Trophoblast cell (in vitro differentiated cells and primary cell): ENCODE measurements at regions not wholly inside any gene's neighbourhood (a gene's known extent, or its start where the extent isn't known, plus 50 kb on each side); places are given as distances from the start of the nearest gene placed in this dataset.

Experiments used
- DNase-seq, 2 donors: peaks; one replicate each; pipeline ENCODE4 v3.0.0-alpha.2; 2016
- H2AFZ ChIP-seq: 2 replicates; pipeline ENCODE4 v1.6.1; 2013; ENCODE audit warnings: low read length, moderate library complexity, mild to moderate bottlenecking; ENCODE audit not compliant: insufficient read depth, poor library complexity
- H2AK5ac ChIP-seq: 2 replicates; pipeline ENCODE4 v1.6.1; 2013; ENCODE audit warnings: mild to moderate bottlenecking, low read length
- H2BK120ac ChIP-seq: 2 replicates; pipeline ENCODE4 v1.6.1; 2013; ENCODE audit warnings: low read length, mild to moderate bottlenecking, moderate library complexity; ENCODE audit not compliant: insufficient read depth, poor library complexity
- H2BK12ac ChIP-seq: 2 replicates; pipeline ENCODE4 v1.6.1; 2013; ENCODE audit warnings: mild to moderate bottlenecking, low read length, moderate library complexity
- H2BK5ac ChIP-seq: 2 replicates; pipeline ENCODE4 v1.6.1; 2013; ENCODE audit warnings: low read length, low read depth, moderate library complexity, mild to moderate bottlenecking; ENCODE audit not compliant: poor library complexity
- H3K14ac ChIP-seq: 2 replicates; pipeline ENCODE4 v1.6.1; 2013; ENCODE audit warnings: mild to moderate bottlenecking, low read length
- H3K18ac ChIP-seq: 2 replicates; pipeline ENCODE4 v1.6.1; 2013; ENCODE audit warnings: mild to moderate bottlenecking, low read length
- H3K23ac ChIP-seq: 2 replicates; pipeline ENCODE4 v1.6.1; 2013; ENCODE audit warnings: low read length
- H3K27ac ChIP-seq: 2 replicates; pipeline ENCODE4 v1.5.1; 2013; ENCODE audit warnings: low read depth, mild to moderate bottlenecking, inconsistent platforms, low read length, moderate library complexity
- H3K27me3 ChIP-seq: 2 replicates; pipeline ENCODE4 v1.6.1; 2013; ENCODE audit warnings: inconsistent platforms, mild to moderate bottlenecking, low read length, moderate library complexity; ENCODE audit not compliant: insufficient read depth
- H3K36me3 ChIP-seq, 2 experiments: 1 replicate in 1 of 2; 2 replicates in 1 of 2; pipeline ENCODE4 v1.6.1; 2013; ENCODE audit warnings: low read length in 2 of 2, mild to moderate bottlenecking in 2 of 2, moderate library complexity in 1 of 2; ENCODE audit not compliant: insufficient read depth in 2 of 2, control insufficient read depth in 1 of 2
- H3K4ac ChIP-seq: 2 replicates; pipeline ENCODE4 v1.6.1; 2013; ENCODE audit warnings: low read depth, mild to moderate bottlenecking, low read length, moderate library complexity
- H3K4me1 ChIP-seq, 2 experiments: 1 replicate in 1 of 2; 2 replicates in 1 of 2; pipeline ENCODE4 v1.6.1; 2013; ENCODE audit warnings: low read length in 2 of 2, mild to moderate bottlenecking in 2 of 2, moderate library complexity in 1 of 2; ENCODE audit not compliant: insufficient read depth in 2 of 2, control insufficient read depth in 1 of 2
- H3K4me2 ChIP-seq: 2 replicates; pipeline ENCODE4 v1.6.1; 2013; ENCODE audit warnings: inconsistent platforms, mild to moderate bottlenecking, low read length, moderate library complexity
- H3K4me3 ChIP-seq: 2 replicates; pipeline ENCODE4 v1.5.1; 2013; ENCODE audit warnings: mild to moderate bottlenecking, low read depth, low read length, inconsistent platforms
- H3K79me1 ChIP-seq: one replicate; pipeline ENCODE4 v1.6.1; 2013; ENCODE audit warnings: low read length
- H3K79me2 ChIP-seq: 2 replicates; pipeline ENCODE4 v1.6.1; 2013; ENCODE audit warnings: low read length, mild to moderate bottlenecking; ENCODE audit not compliant: control insufficient read depth, insufficient read depth, poor library complexity
- H3K9ac ChIP-seq: 2 replicates; pipeline ENCODE4 v1.6.1; 2013; ENCODE audit warnings: mild to moderate bottlenecking, low read length
- H3K9me3 ChIP-seq: 2 replicates; pipeline ENCODE4 v1.6.1; 2013; ENCODE audit warnings: low read depth, mild to moderate bottlenecking, control low read depth, inconsistent platforms, low read length; ENCODE audit not compliant: insufficient read depth
- H4K12ac ChIP-seq: 2 replicates; pipeline ENCODE4 v1.6.1; 2013; ENCODE audit warnings: low read depth, mild to moderate bottlenecking, low read length, moderate library complexity
- H4K8ac ChIP-seq: 2 replicates; pipeline ENCODE4 v1.6.1; 2013; ENCODE audit warnings: low read depth, mild to moderate bottlenecking, low read length, moderate library complexity
- H4K91ac ChIP-seq: one replicate; pipeline ENCODE4 v1.6.1; 2013; ENCODE audit warnings: low read depth, mild to moderate bottlenecking, low read length, moderate library complexity
- WGBS: extraction: QIAGEN DNeasy Blood & Tissue Kit; methylation state at CpG from one replicate; pipeline ENCODE4 v1.1.7; 2013; ENCODE audit warnings: missing lambda C conversion rate; ENCODE audit not compliant: insufficient read length, insufficient coverage; ENCODE audit errors: extremely low coverage; 5-methylcytosine and 5-hydroxymethylcytosine counted together

GRCh38 chr6:48833916-48834315, 629.1 kb downstream of the MMUT start:
- no CpG with 5 or more reads among the region's 1 CpG for WGBS
- DNase-seq, result no peak
- Histone ChIP-seq H4K91ac (no peak overlapping the region), H3K9me3 (no peaks in the 10 kb centered on the region), H3K4me3 (no peak overlapping the region), H3K79me1 (no peaks in the 10 kb centered on the region), H3K27ac (no peak overlapping the region), H2BK12ac (no peak overlapping the region), H3K36me3 (no peaks in the 10 kb centered on the region), H3K18ac (no peak overlapping the region), H4K12ac (no peak overlapping the region), H3K79me2 (no peaks in the 10 kb centered on the region), H3K27me3 (no peaks in the 10 kb centered on the region), H2BK120ac (no peak overlapping the region), H3K4me2 (no peak overlapping the region), H2AK5ac (no peak overlapping the region), H4K8ac (no peak overlapping the region), H3K4ac (no peak overlapping the region), H3K23ac (no peak overlapping the region), H2AFZ (no peak overlapping the region), H3K14ac (no peak overlapping the region), H3K9ac (no peak overlapping the region), H3K4me1 (peaks cover 0 to 2% of the 10 kb centered on the region in 2 experiments), H2BK5ac (no peak overlapping the region)

- Histone ChIP-seq H3K9ac (no peak overlapping the region), H2BK12ac (no peak overlapping the region), H3K9me3 (no peaks in the 10 kb centered on the region), H3K27me3 (no peaks in the 10 kb centered on the region), H3K79me2 (no peaks in the 10 kb centered on the region), H3K4me3 (no peak overlapping the region), H3K36me3 (no peaks in the 10 kb centered on the region), H3K4ac (no peak overlapping the region), H3K14ac (no peak overlapping the region), H3K18ac (no peak overlapping the region), H2BK120ac (no peak overlapping the region), H4K91ac (no peak overlapping the region), H2AK5ac (no peak overlapping the region), H3K4me2 (no peak overlapping the region), H4K12ac (no peak overlapping the region), H2AFZ (no peak overlapping the region), H3K23ac (no peak overlapping the region), H2BK5ac (no peak overlapping the region), H4K8ac (no peak overlapping the region), H3K79me1 (no peaks in the 10 kb centered on the region), H3K4me1 (no peaks in the 10 kb centered on the region), H3K27ac (no peak overlapping the region)
- DNase-seq, result peak; percentile 89 to 93
- WGBS, result no CpG with 5 or more reads among the region's 6 CpGs
These were observed 636.0 kb downstream of the MMUT start for GRCh38 chr6:48826901-48827701.

- Histone ChIP-seq H3K23ac (no peak overlapping the region), H3K4ac (no peak overlapping the region), H2AFZ (no peak overlapping the region), H4K8ac (no peak overlapping the region), H2BK120ac (no peak overlapping the region), H4K12ac (no peak overlapping the region), H2BK5ac (no peak overlapping the region), H3K79me1 (no peaks in the 10 kb centered on the region), H3K36me3 (no peaks in the 10 kb centered on the region), H3K9ac (no peak overlapping the region), H3K14ac (no peak overlapping the region), H3K79me2 (no peaks in the 10 kb centered on the region), H3K4me1 (no peaks in the 10 kb centered on the region), H2BK12ac (no peak overlapping the region), H3K18ac (no peak overlapping the region), H3K9me3 (no peaks in the 10 kb centered on the region), H3K4me2 (no peak overlapping the region), H2AK5ac (no peak overlapping the region), H3K27ac (no peak overlapping the region), H3K27me3 (no peaks in the 10 kb centered on the region), H3K4me3 (no peak overlapping the region), H4K91ac (no peak overlapping the region)
- DNase-seq, result peak in 1 of 2 donors; percentile 43
- WGBS, result no CpG with 5 or more reads among the region's 2 CpGs
These were observed 636.9 kb downstream of the MMUT start for GRCh38 chr6:48826152-48826515.

GRCh38 chr6:48825501-48826151, 637.4 kb downstream of the MMUT start:
- Histone ChIP-seq H2BK12ac (no peak overlapping the region), H4K91ac (no peak overlapping the region), H3K4me3 (no peak overlapping the region), H2AK5ac (no peak overlapping the region), H4K8ac (no peak overlapping the region), H3K4me1 (no peaks in the 10 kb centered on the region), H3K79me2 (no peaks in the 10 kb centered on the region), H3K9ac (no peak overlapping the region), H2BK120ac (no peak overlapping the region), H3K4ac (no peak overlapping the region), H3K4me2 (no peak overlapping the region), H3K18ac (no peak overlapping the region), H2AFZ (no peak overlapping the region), H4K12ac (no peak overlapping the region), H3K14ac (no peak overlapping the region), H3K9me3 (no peaks in the 10 kb centered on the region), H3K27me3 (no peaks in the 10 kb centered on the region), H3K23ac (no peak overlapping the region), H3K36me3 (no peaks in the 10 kb centered on the region), H2BK5ac (no peak overlapping the region), H3K79me1 (no peaks in the 10 kb centered on the region), H3K27ac (no peak overlapping the region)
- no CpG with 5 or more reads among the region's 3 CpGs for WGBS
- no peak for DNase-seq
